GM12874 (cell line): ENCODE measurements at regions not wholly inside any gene's neighbourhood (a gene's known extent, or its start where the extent isn't known, plus 50 kb on each side); places are given as distances from the start of the nearest gene placed in this dataset.

Source experiments
- TF ChIP-seq, protein P1 (sequence below): IDR thresholded peaks from 2 replicates; pipeline ENCODE4 v1.5.1; 2011; ENCODE audit warnings: low read depth, mild to moderate bottlenecking, control low read depth, low read length, moderate library complexity; ENCODE audit not compliant: insufficient read depth

DNA sequence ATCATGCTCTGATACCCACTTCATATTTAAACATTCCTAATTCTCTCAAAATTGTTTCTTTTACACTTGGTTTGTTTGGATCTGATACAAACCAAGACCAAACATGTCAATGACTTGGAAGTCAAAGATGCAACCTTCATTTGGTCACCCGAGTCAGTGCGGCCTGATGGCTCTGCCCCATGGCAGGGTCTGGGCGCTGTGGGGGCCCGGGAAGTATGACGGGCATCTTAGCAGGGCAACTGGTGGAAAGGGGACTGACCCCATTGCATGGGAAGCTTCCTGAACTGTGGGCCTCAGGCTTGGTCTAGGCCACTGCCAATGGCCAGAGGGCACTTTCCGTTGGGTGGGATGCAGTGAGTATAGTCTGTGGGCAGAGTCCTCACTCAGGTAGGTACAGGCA is 178.0 kb downstream of the KATNIP start:
- TF ChIP-seq, protein P1, sequence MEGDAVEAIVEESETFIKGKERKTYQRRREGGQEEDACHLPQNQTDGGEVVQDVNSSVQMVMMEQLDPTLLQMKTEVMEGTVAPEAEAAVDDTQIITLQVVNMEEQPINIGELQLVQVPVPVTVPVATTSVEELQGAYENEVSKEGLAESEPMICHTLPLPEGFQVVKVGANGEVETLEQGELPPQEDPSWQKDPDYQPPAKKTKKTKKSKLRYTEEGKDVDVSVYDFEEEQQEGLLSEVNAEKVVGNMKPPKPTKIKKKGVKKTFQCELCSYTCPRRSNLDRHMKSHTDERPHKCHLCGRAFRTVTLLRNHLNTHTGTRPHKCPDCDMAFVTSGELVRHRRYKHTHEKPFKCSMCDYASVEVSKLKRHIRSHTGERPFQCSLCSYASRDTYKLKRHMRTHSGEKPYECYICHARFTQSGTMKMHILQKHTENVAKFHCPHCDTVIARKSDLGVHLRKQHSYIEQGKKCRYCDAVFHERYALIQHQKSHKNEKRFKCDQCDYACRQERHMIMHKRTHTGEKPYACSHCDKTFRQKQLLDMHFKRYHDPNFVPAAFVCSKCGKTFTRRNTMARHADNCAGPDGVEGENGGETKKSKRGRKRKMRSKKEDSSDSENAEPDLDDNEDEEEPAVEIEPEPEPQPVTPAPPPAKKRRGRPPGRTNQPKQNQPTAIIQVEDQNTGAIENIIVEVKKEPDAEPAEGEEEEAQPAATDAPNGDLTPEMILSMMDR, result no peak

DNA sequence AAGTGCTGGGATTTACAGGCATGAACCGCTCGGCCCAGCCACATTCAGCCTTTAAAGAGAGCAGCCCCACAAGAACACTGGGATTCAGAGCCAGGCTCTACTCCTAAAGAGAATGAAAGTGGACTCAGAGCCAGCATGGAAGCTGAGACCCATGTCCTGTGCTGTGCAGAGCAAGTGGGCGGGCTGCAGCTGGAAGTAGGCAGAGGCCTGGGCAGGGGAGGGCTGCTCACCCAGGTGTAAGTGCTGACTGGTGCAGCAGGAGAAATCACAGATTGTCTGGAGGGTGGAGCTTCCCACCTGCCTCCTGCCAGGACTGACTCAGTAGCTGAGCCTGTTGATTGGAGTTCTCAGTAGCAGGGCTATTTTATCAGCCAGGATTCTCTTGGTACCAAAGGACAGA is 178.7 kb downstream of the KATNIP start:
- TF ChIP-seq, protein P1, result no peak

- TF ChIP-seq, protein P1, result no peak
Observed at GRCh38 chr16:27729516-27730304, 179.8 kb downstream of the KATNIP start.

GRCh38 chr16:27730661-27731210 is 180.8 kb downstream of the KATNIP start:
- TF ChIP-seq, protein P1, result no peak

DNA sequence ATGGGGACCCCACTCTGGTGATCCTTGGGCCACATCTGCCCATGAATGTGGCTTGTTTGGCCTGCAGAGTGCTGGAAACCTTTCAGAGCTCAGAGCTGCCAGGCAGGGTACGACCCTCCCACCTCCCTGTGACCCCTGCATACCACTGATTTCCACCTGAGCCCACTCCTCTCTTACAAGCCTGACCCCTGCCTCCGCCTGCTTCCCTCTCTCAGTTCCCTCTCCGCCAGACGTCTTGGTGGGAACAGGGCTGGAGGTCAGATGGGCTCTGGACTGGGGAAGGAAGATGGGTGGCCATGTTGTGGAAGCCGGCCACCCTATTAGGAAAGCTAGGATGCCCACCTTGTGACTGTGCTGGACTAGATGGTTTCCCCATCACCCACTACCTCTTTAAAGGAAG is 185.1 kb downstream of the KATNIP start:
- TF ChIP-seq, protein P1, result no peak

DNA sequence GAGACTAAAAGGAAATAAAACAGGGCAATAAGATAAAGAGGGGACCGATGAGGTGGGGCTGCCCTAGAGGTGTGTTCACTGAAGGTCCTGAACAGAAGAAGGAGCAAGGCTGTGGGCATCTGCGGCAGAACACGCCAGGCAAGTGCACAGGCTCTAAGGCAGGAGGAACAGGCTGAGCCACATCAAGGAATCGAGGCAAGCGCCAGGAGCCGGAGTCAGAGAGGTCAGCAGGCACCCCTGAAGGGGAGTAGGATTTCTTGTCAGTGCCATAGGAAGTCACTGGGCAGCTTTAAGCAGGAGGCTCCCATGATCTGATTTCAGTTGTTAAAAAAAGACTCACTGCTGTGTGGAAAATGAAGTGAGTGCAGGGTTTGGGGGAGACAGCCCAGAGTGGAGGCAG is 186.5 kb downstream of the KATNIP start:
- TF ChIP-seq, protein P1, result no peak

- TF ChIP-seq, protein P1, result no peak
Observed at GRCh38 chr16:27737513-27737912, 187.6 kb downstream of the KATNIP start.
